HG03280 (cell line): ENCODE measurements at regions not wholly inside any gene's neighbourhood (a gene's known extent, or its start where the extent isn't known, plus 50 kb on each side); places are given as distances from the start of the nearest gene placed in this dataset.

Source experiments
- ATAC-seq: cut with Tn5 transposase; IDR thresholded peaks from one replicate; pipeline ENCODE4 v1.9.1; 2021; ENCODE audit warnings: mild to moderate bottlenecking, moderate library complexity; ENCODE audit not compliant: unreplicated experiment

DNA sequence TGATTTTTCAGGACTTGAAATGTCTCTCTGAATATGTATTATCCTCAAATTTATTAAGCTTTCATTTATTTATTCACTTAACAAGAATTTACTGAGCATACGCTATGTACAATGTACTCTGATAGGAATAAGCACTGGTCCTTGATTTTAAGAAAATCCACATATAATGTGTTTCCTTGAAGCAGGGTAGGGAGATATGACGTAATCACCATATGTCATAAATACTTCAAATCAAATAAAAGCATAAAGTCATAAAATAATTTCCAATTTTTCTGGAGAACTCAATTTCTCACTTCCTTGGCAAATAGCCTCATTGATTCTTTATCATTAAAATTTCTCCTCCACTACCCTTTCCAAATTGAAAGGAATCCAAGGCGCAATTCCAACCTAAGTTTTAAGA, 177.8 kb upstream of the GAP43 start:
- ATAC-seq = no peak

DNA sequence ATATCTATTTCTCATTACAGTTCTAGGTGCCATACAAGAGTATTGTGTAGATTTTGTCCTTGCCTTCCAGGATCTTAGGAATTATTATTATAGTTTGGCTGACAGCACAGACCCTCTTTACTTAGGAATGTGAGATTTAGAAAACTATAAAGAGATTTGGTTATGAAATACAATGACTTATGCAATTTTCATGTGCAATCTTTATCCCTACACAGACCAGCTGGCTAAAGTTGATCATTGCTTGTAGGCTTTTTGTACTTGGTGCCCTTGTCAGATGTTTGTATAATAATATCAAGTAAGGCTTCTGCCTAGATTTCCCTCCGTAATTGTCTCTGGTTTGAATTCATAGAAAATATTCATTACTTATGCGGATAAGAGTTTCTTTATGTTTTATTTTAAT, 174.5 kb upstream of the GAP43 start:
- no peak for ATAC-seq

DNA sequence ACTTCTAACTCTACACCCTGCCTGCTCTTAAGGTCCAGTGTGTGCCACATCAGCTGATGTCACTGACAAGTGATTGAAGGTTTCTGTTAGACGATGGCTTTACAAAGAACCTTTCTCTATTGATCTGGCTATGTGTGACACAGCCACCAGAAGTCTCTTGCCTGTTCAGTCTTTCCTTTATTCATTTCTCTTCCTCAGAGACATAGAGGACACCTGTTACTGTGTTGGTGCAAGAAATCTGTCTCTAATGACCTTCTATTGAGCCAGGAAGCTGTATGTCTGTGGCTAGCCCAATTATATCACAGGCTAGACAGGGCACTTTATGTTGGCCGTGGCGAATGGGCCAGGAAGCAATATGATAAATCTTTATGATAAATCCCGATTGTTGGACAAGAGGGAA, 173.3 kb upstream of the GAP43 start:
- ATAC-seq = no peak

DNA sequence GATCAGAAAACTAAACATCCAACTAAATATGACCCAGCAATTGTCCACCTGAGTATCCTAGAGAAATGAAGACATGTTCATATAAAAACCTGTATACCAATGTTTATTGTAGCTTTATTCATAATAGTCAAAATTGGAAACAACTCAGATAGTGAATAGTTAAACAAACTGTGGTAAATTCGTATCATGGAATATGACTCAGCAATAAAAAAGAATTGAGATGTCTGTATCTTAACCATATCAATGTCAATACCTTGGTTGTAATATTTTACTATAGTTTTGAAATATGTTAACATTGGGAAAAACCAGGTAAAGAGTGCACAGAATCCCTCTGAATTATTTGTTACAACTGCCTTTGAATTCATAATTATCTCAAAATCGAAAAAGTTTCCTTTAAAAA, 159.3 kb upstream of the GAP43 start:
- ATAC-seq = no peak

DNA sequence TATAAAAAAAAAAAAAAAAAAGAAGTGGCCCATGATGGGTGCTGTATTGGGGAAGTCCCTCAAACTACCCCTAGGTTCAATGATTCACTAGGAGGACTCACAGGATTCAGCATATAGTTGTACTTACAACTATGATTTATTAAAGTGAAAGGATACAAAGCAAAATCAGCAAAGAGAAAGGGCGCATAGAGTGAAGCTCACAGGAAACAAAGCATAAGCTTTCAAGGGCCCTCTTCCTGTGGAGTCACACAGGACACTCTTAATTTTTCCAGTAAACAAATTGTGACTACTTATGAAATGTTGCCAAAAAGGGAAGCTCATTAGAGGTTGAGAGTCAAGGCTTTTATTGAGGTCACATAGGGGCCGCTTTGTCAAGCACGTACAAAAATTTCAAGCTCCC, 153.7 kb upstream of the GAP43 start:
- ATAC-seq = no peak

DNA sequence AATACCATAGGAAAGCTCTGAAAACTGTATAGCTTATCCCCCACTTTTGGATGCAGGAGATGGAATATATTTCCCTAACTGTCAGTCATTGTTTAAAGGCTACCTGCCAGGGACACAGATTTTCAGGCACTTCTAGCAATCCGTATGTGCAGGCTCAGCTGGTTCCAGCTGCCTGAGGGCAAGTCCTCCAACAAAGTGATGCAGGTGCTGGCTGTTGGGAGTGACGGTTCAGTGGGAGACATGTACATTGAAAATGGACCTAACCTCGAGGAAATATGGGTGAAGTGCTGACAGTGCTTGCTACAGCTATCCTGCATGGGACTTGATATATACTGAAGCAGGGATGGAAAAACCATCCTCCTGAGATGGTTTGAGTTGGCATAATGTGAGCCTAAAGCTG, 153.1 kb upstream of the GAP43 start:
- no peak for ATAC-seq

DNA sequence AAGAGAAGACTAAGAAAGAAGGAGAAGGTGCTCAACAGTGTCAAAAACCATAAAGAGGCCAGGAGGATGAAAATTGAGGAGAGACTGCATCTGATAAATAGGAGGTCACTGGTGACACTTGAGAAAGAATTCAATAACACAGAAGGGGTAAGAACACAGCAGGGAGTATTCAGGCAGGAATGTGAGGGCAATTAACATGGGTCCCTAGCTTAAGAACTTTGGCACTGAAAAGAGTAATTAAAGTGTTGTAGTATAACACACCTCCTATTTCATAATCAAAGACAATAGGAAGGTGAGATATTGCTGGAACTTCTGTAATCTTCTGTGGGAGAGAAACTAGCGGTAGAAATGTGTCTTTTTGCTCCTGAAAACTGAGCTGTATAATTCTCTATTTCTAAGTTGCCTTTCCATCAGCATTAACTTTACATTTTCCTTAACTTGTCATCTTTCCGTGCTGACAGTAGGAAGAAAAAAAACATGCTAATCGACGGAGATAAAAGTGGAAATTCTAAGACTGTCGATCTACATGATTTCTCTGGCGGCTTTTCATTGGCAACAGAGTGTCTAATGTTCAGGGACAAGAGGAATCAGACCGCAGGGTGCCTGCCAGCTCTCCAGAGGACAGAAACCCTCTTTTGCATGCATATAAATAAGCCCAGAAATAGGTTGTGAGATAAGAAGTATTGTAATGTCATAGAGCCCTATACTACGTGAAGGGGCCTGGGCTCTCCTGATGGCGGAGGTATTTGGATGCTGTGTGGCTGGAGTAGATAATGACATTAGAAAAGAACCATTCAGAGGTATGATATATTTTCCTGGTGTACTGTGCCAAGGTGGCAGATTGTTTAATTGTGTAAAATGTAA, 147.9 kb upstream of the GAP43 start:
- no peak for ATAC-seq

DNA sequence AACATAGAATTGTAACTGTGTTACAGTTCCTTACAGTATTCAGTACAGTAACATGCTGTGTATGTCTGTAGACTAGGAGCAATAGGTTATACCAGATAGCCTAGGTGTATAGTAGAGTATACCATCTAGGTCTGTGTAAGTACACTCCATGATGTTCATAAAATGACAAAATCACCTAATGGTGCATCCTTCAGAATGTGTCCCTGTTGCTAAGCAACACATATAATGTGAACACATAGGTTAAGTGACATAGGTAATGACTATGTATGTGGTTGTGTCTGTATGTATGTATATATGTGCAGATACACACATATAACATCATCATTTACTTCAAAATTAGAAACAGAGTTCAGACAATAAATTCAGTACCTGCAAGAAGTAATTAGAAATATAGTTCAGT, 146.8 kb upstream of the GAP43 start:
- no peak for ATAC-seq

DNA sequence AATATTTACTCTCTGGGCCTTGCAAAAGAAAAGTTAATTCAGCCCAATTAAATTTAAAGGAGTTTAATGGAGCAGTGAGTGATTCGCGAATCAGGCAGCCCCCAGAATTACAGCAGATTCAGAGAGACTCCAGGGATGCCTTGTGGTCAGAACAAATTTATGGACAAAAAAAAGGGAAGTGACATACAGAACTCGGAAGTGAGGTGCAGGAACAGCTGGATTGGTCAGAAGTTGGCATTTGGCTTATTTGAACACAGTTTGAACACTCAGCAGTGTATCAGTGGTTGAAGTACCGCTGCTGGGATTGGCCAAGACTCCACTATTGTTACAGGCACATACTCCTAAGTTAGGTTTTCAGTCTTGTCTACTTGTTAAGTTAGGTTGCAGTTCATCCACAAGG, 145.0 kb upstream of the GAP43 start:
- ATAC-seq = no peak

DNA sequence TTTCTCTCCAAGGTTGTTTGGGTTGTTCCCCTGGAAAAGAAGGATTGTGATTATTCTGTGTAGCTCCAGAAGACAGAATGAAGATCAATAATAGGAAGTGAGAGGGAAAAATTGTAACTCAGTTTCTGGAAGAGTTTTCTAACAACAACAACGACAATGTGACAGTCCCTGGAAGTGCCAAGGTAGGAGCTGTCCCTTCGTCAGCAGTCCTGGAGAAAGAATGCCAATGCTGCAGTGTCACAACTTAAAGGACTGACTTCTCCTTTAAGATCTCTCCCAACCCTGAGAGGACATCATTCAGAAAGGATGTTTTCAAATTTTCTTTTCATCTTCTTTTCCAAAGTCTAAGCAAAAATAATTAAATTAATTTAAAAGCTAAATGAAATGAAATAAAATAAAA, 136.4 kb upstream of the GAP43 start:
- ATAC-seq = no peak

DNA sequence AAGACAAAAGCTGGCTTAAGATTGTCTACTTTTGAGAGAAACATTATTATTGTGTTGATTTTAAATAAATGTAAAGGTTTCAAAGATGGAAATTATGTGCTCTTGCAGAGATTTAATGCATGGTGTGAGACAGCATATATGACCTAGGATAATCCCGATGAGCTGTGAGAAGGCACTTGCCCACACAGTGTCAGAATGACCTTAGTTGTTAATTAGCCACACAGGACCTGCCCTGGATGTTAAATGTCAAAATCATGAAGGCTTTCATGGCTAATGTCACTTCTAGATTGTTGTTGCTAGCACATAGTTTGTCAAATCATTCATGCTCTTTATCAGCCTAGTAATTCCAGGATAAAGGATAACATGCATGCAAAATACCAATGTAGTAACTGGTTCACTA, 135.3 kb upstream of the GAP43 start:
- no peak for ATAC-seq

DNA sequence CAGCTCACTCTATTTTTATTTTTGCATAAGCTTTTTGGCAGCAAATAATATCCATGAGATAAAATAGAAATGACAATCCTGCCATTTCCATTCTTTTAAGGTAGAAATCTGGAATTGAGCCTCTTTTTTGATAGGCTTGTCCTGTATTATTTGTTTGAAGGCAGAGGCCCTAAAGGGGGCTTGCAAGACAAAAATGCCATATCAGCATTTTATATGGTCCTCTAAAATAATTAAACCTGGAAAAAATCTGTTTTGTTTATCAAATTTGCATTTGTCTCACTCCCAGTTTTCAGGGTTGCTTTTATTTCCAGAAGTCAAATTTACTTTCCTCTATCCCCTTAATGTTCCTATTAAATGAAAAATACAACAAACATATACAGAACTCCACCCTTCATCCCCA, 134.9 kb upstream of the GAP43 start:
- no peak for ATAC-seq

DNA sequence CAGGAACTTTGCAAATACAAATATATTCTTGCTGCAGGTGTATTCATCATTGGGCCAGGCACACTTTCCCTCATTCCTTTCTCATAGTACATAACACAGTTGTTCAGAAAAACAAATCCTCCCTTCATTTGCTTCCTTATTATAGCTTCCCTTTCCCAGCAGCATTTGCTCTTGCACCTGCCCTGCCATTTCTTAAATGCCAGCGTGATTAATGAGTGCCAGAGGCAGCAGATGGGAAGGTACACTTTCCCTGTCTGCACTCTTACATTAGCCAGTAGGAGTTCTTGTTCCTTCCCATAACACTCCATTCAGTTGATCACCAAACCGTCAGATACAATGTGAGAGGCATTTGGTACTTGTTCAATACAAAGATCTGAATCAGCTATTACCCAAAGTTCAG, 128.5 kb upstream of the GAP43 start:
- ATAC-seq = no peak

DNA sequence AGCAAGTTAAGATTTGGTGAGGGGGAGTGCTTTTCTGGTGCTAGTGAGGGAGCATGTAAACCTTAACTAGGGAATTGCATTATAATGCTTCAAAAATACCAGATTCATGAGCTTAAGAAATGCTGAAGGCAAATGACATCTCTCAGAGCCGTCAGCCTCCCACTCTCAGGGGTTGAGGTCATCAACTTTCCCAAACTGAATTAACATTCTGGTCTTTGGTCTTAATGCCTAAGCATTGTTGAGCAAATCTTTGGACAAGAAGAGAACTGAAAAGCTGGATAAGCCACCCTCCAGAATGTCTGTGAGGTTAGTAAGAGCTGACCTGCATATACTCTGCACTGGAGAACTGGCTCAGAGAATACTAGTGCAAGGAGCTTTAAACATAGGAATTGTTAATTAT, 124.9 kb upstream of the GAP43 start:
- ATAC-seq = no peak

DNA sequence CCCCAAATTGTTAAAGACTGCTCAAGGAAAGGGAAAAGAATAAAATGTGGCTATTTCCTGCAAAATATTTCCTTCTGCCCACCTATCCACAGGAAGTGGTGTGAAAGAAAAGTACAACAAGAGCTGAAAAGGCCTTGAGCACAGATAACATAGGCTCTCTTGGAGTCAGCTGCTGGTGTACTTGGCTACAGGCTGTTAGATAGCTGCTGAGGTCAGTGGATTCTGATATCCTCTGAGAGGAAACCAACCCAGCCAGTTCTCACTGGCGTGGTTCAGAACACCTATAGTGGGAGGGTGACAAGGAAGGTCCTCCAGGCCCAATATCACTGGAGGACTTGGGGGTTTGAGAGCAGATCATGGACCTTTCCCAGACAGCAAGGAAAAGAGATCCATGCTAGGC, 124.4 kb upstream of the GAP43 start:
- ATAC-seq = no peak

DNA sequence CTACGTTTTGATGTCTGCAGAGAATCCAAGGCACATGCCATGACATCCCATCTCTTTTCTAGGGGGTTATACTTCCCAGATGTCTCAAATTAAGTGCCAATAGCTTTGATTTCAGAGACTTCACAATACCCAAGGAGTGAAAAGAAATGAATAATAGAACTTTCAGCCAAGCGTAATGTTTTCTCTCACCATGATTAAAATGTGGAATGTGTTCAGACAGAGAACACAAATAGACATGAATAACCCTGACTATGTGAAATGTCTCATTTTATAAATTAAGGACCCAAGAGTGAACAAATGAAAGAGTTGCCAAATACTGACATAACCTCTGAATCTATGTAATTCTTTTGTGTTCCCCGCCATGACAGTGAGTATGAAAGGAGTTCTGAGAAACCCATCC, 123.6 kb upstream of the GAP43 start:
- ATAC-seq = no peak

DNA sequence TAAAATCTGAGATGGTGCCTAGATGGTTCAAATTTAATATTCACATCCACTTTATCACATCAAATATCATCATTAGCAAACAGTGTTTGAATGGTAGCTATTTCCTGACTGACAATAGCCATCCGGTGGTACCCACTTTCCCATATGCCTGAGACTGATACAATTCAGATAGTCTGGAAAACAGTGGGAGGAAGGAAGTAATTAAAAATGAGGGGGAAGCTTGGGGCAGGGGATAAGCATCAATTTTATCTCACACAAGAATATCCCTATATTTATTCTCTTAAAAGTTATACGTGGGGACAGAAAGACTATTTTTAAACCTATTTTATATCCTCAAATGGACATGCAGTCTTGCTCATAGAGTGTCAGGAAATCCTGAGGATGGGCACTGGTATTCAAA, 122.5 kb upstream of the GAP43 start:
- no peak for ATAC-seq

DNA sequence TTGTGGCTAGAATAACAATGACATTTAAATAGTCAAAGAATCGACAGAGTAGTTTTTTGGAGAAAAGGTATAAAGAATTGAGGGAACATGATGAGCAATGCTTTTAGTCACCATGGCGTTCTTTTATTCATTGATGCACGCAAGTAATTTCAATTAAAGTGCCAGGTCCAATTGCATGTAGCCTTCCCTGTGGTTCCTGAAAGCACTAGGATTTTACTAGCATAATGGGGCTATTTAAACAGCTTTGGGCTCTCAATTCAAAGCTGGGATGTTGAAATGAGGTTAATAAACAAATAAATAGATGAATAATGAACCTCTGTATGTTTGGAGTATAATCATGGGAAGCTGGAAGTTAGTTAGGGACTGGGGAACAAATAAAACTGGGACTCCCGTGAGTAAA, 121.2 kb upstream of the GAP43 start:
- no peak for ATAC-seq

DNA sequence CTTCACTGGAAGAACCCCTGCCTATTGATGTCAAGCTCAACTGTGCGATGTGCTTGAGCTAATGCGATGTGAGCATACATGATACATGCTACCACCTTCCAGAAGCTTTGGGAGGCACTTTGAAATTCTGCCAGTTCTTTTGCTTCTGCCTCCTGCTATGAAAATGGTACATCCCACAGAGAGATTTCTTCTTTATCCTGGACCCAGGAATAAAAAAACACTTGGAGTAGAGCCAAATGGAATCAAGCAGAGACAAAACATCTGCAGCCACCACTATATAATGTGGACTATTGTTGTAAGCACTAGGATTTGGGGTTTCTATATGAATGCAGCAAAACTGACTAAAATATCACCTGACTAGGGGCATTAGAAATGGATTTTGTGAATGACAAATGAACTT, 119.9 kb upstream of the GAP43 start:
- no peak for ATAC-seq

DNA sequence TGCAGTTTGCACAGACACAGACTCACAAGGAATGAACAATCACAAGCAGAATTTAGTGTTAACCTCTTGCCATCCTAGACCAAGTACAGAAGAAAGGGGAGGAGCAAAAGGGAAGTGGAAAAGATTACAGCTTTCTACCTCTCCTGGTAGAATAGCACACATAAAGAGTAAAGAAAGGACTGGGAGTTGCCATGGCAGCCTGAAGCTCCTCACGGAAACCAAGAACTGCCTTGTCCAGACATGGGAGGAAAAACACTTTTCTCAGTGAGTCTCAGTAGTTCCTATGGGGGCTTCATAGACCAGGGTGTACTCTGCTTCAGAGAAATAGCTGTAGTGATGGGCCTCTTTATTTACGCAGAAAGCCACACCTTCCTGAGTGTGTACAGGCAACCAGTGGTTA, 114.7 kb upstream of the GAP43 start:
- ATAC-seq = no peak

DNA sequence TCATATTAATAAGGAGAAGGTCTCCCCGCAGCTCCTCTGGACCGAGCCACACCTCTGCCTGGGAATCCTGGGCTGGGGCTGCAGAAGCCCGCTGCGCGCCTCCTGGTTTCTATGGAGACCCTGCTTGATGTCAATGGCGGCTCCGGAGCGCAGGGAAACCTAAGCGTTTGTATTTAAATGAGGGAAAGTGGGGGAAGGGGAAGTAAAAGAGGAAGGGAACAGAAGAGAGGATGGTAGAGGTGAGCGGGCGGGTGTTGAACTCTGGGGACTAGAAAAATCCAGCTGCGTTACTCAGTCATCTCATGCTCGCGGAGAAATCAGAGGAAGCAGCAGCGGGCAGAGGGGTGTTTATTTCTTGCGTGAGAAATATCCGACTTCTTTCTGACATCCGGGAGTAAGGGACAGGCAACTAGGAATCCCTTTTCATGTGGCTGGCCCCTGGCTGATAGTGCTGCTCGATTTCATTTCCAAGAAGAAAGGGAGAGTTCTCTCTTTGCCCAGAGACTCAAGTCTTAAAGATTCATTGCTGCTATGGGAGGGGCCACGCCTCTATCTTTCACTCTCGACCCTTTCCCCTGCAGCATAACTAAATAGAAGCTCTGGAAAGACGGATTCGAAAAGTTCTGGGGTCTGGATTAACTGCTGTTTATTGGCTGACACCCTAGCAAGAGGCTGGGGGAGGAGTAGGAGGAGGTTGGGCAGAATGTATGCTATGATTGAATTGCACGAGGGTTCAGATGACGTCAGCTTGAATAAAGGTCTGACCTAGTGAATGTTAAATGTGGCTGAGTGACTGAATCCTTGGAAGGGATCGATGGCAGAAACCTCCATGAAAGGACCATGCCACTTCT, 110.5 kb upstream of the GAP43 start:
- no peak for ATAC-seq

DNA sequence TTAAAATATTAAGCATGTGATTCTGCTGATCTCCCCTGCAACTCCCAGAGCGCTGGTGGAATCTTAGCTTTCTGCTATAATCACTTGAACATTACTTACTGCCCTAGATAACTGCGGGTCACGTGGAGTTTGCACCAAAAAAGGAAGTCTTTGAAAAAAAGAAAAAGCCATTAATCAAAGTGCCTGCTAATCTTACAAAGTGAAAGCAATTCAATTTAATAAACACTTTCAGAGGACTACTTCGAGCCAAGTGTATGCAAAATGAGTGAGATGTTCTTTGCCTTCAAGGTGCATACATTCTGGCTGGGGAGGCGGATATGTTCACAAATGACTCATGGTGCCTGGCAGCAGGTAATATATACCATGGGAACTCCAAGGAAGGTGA, 109.9 kb upstream of the GAP43 start:
- no peak for ATAC-seq
